Endodermal cell (in vitro differentiated cells): ENCODE measurements at regions not wholly inside any gene's neighbourhood (a gene's known extent, or its start where the extent isn't known, plus 50 kb on each side); places are given as distances from the start of the nearest gene placed in this dataset.
"Not testable (repeated sequence)": the region's sequence is repeated elsewhere in the genome, so short reads cannot be mapped to it uniquely, and the experiment has no call there.

Experiments used
- DNase-seq: peaks from one replicate; pipeline ENCODE4 v3.0.0-alpha.2; 2017
- H3K27ac ChIP-seq: 2 replicates; pipeline ENCODE4 v1.5.1; 2013; ENCODE audit warnings: mild to moderate bottlenecking, low read depth, low read length, moderate library complexity
- H3K27me3 ChIP-seq: 2 replicates; pipeline ENCODE4 v1.6.1; 2013; ENCODE audit warnings: mild to moderate bottlenecking, low read length, moderate library complexity; ENCODE audit not compliant: insufficient read depth, control insufficient read depth, poor library complexity, severe bottlenecking
- H3K36me3 ChIP-seq: 2 replicates; pipeline ENCODE4 v1.7.0; 2013; ENCODE audit warnings: mild to moderate bottlenecking, low read length, moderate library complexity; ENCODE audit not compliant: control insufficient read depth, insufficient read depth
- H3K4me1 ChIP-seq: one replicate; pipeline ENCODE4 v1.7.0; 2013; ENCODE audit warnings: low read length; ENCODE audit not compliant: control insufficient read depth, insufficient read depth
- H3K4me3 ChIP-seq: 2 replicates; pipeline ENCODE4 v1.5.1; 2013; ENCODE audit warnings: mild to moderate bottlenecking, low read length, moderate library complexity
- H3K9ac ChIP-seq: 2 replicates; pipeline ENCODE4 v1.6.1; 2013; ENCODE audit warnings: mild to moderate bottlenecking, low read length, moderate library complexity; ENCODE audit not compliant: poor library complexity, severe bottlenecking; ENCODE audit errors: extremely low read depth
- H3K9me3 ChIP-seq: 2 replicates; pipeline ENCODE4 v1.6.1; 2013; ENCODE audit warnings: mild to moderate bottlenecking, low read length, moderate library complexity; ENCODE audit not compliant: control insufficient read depth
- H3K27ac Mint-ChIP-seq: 2 replicates; pipeline ENCODE4 v1.8.0; 2020; ENCODE audit warnings: mixed read lengths
- H3K27me3 Mint-ChIP-seq: 2 replicates; pipeline ENCODE4 v1.8.0; 2021; ENCODE audit warnings: mild to moderate bottlenecking, mixed read lengths; ENCODE audit not compliant: insufficient read depth
- H3K36me3 Mint-ChIP-seq: 2 replicates; pipeline ENCODE4 v1.8.0; 2020; ENCODE audit warnings: low read depth, mixed read lengths
- H3K4me1 Mint-ChIP-seq: 2 replicates; pipeline ENCODE4 v1.8.0; 2020; ENCODE audit warnings: mixed read lengths
- H3K4me3 Mint-ChIP-seq: 2 replicates; pipeline ENCODE4 v1.8.0; 2020; ENCODE audit warnings: mild to moderate bottlenecking, moderate library complexity, mixed read lengths
- H3K9me3 Mint-ChIP-seq: 2 replicates; pipeline ENCODE4 v1.8.0; 2020; ENCODE audit warnings: mild to moderate bottlenecking, mixed read lengths
- WGBS, 2 experiments: methylation state at CpG; one replicate each; pipeline versions ENCODE4 v1.1.5 to v1.1.7; 2013; ENCODE audit warnings: missing lambda C conversion rate in 2 of 2, mixed read lengths in 1 of 2; ENCODE audit not compliant: insufficient coverage in 1 of 2, insufficient read length in 1 of 2; 5-methylcytosine and 5-hydroxymethylcytosine counted together
- TF ChIP-seq, protein P1 (sequence below): fragments of 200-600 bp; sonication (generic); conservative IDR thresholded peaks from 2 replicates; pipeline ENCODE4 v1.5.0; 2021; ENCODE audit warnings: antibody characterized with exemption, mild to moderate bottlenecking

DNA sequence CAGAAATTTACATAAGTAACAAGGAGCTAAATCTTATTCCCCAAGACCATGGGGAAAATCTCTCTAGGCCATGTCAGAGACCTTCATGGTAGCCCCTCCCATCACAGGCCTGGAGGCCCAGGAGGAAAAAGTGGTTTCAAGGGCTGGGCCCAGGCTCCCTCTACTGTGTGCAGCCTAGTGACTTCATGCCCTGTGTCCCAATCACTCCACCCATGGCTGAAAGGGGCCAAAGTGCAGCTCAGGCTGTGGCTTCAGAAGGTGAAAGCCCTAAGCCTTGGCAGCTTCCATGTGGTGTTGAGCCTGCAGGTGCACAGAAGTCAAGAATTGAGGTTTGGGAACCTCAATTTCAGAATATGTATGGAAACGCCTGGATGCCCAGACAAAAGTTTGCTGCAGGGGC is 1612.7 kb upstream of the SLC39A10 start:
- peaks cover 7% of the 10 kb centered on the region for H3K9me3 Mint-ChIP-seq
- H3K27ac Mint-ChIP-seq: no peak overlapping the region

DNA sequence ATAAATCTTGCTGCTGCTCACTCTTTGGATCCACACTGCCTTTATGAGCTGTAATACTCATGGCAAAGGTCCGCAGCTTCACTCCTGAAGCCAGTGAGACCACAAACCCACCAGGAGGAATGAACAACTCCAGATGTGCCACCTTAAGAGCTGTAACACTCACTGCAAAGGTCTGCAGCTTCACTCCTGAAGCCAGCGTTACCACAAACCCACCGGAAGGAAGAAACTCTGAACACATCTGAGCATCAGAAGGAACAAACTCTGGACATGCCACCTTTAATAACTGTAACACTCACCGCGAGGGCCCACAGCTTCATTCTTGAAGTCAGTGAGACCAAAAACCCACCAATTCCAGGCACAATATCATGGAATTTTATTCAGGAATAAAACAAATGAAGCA is 1635.9 kb upstream of the SLC39A10 start:
- Histone ChIP-seq H3K9me3 (peaks cover 41% of the 10 kb centered on the region), H3K4me3 (peak overlapping the region; percentile 35)
- DNase-seq, H3K27ac ChIP-seq, H3K27me3 ChIP-seq, H3K27me3 Mint-ChIP-seq, H3K4me1 ChIP-seq, H3K27ac Mint-ChIP-seq, H3K9ac ChIP-seq, H3K36me3 ChIP-seq, H3K4me3 Mint-ChIP-seq, H3K4me1 Mint-ChIP-seq, H3K36me3 Mint-ChIP-seq: not testable (repeated sequence)
- WGBS, 2 experiments: 85 to 98% methylated on average over 2 to 5 of the region's 5 CpGs
- H3K9me3 Mint-ChIP-seq: peaks cover 33% of the 10 kb centered on the region

More for the DNA sequence above, 1612.7 kb upstream of the SLC39A10 start:
- H3K27me3 Mint-ChIP-seq: no peaks in the 10 kb centered on the region
- H3K36me3 Mint-ChIP-seq: no peaks in the 10 kb centered on the region
- Histone ChIP-seq H3K9me3 (no peaks in the 10 kb centered on the region), H3K4me3 (no peak overlapping the region), H3K4me1 (no peaks in the 10 kb centered on the region), H3K36me3 (no peaks in the 10 kb centered on the region), H3K9ac (no peak overlapping the region), H3K27me3 (no peaks in the 10 kb centered on the region), H3K27ac (no peak overlapping the region)
- TF ChIP-seq, protein P1, sequence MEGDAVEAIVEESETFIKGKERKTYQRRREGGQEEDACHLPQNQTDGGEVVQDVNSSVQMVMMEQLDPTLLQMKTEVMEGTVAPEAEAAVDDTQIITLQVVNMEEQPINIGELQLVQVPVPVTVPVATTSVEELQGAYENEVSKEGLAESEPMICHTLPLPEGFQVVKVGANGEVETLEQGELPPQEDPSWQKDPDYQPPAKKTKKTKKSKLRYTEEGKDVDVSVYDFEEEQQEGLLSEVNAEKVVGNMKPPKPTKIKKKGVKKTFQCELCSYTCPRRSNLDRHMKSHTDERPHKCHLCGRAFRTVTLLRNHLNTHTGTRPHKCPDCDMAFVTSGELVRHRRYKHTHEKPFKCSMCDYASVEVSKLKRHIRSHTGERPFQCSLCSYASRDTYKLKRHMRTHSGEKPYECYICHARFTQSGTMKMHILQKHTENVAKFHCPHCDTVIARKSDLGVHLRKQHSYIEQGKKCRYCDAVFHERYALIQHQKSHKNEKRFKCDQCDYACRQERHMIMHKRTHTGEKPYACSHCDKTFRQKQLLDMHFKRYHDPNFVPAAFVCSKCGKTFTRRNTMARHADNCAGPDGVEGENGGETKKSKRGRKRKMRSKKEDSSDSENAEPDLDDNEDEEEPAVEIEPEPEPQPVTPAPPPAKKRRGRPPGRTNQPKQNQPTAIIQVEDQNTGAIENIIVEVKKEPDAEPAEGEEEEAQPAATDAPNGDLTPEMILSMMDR: no peak
- WGBS, 2 experiments: 86 to 94% methylated on average over 1 of the region's 1 CpG
- no peak overlapping the region for H3K4me3 Mint-ChIP-seq
- DNase-seq: no peak
- H3K4me1 Mint-ChIP-seq: no peaks in the 10 kb centered on the region

DNA sequence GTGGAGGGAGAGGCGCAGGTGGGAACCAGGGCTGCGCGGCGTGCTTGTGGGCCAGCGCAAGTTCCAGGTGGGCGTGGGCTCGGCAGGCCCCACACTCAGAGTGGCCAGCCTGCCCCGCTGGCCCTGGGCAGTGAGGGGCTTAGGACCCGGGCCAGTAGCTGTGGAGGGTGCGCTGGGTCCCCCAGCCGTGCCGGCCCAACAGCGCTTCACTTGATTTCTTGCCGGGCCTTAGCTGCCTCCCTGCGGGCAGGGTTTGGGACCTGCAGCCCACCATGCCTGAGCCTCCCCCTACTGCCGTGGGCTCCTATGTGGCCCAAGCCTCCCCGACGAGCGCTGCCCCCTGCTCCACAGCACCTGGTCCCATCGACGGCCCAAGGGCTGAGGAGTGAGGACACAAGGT is 1636.9 kb upstream of the SLC39A10 start:
- TF ChIP-seq, protein P1: no peak
- Histone ChIP-seq H3K4me1 (no peaks in the 10 kb centered on the region), H3K36me3 (no peaks in the 10 kb centered on the region), H3K9me3 (peaks cover 41% of the 10 kb centered on the region), H3K27ac (no peak overlapping the region), H3K4me3 (no peak overlapping the region), H3K27me3 (no peaks in the 10 kb centered on the region), H3K9ac (no peak overlapping the region)
- Mint-ChIP-seq H3K9me3 (peaks cover 33% of the 10 kb centered on the region), H3K27ac (no peak overlapping the region), H3K36me3 (peaks cover 6% of the 10 kb centered on the region), H3K4me3 (no peak overlapping the region), H3K4me1 (no peaks in the 10 kb centered on the region), H3K27me3 (no peaks in the 10 kb centered on the region)
- 94 to 100% methylated on average over 8 to 21 of the region's 21 CpGs for WGBS, 2 experiments
- DNase-seq: no peak

DNA sequence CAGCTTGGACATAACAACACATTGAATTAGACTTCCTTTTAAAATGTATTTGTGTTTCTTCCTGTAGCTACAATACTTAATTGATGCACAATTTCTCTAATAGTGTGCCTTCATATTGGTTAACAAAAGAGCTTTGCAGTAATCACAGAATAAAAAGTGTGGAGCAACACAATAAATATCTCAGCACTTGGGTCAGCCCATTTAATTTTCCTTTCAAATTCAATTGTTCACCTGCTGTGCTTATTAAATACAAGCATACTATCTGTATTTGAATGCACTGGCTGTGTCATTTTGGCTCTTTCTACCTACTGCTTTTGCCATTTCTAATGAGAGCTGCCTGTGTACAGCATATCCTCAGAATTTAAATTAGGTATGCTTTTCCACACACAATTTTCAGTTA is 1641.3 kb upstream of the SLC39A10 start:
- no peak overlapping the region for H3K27ac ChIP-seq
- no peak overlapping the region for H3K4me3 Mint-ChIP-seq
- H3K27ac Mint-ChIP-seq: no peak overlapping the region
- H3K4me1 Mint-ChIP-seq: no peaks in the 10 kb centered on the region
- no peaks in the 10 kb centered on the region for H3K36me3 ChIP-seq
- no peak overlapping the region for H3K9ac ChIP-seq
- no peaks in the 10 kb centered on the region for H3K27me3 Mint-ChIP-seq
- no peaks in the 10 kb centered on the region for H3K27me3 ChIP-seq
- H3K4me1 ChIP-seq: no peaks in the 10 kb centered on the region
- TF ChIP-seq, protein P1: no peak
- DNase-seq: no peak
- H3K9me3 ChIP-seq: peaks cover 12% of the 10 kb centered on the region
- H3K9me3 Mint-ChIP-seq: peaks cover 18% of the 10 kb centered on the region
- peaks cover 5% of the 10 kb centered on the region for H3K36me3 Mint-ChIP-seq
- H3K4me3 ChIP-seq: no peak overlapping the region
